ENCODE measurements at regions not wholly inside any gene's neighbourhood (a gene's known extent, or its start where the extent isn't known, plus 50 kb on each side); places are given as distances from the start of the nearest gene placed in this dataset.

DNA sequence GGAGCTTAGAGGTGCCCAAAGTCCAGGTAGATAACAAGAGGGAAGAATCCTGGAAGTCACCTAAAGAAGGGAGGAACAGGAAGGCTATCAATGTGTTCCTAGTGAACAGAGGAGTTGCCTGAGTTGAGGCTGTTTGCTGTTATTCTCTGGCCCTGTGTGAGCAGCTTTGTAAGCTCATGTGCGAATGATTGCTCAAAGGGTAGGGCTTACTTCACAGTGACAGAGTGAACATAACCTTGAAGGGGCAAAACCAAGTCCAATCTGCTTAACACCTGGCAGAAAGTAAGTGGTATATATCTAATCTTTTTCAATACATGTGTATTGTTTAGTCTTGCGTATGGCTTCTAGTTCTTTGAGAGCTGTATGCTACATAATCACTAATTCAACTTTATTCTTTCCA, 1153.6 kb downstream of the TUSC7 start:
- TF ChIP-seq POLR2A (IDR thresholded peaks at IDR 0.05): no peak
- TF ChIP-seq, protein P1, sequence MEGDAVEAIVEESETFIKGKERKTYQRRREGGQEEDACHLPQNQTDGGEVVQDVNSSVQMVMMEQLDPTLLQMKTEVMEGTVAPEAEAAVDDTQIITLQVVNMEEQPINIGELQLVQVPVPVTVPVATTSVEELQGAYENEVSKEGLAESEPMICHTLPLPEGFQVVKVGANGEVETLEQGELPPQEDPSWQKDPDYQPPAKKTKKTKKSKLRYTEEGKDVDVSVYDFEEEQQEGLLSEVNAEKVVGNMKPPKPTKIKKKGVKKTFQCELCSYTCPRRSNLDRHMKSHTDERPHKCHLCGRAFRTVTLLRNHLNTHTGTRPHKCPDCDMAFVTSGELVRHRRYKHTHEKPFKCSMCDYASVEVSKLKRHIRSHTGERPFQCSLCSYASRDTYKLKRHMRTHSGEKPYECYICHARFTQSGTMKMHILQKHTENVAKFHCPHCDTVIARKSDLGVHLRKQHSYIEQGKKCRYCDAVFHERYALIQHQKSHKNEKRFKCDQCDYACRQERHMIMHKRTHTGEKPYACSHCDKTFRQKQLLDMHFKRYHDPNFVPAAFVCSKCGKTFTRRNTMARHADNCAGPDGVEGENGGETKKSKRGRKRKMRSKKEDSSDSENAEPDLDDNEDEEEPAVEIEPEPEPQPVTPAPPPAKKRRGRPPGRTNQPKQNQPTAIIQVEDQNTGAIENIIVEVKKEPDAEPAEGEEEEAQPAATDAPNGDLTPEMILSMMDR (IDR thresholded peaks at IDR 0.05): no peak
- no peak for TF ChIP-seq POLR2AphosphoS5 (IDR thresholded peaks at IDR 0.05; ENCODE audit: insufficient read depth in 1 of 2, low read depth in 1 of 2)
